CD4-positive, alpha-beta T cell treated with Interleukin-4 for 4 hours (primary cell): ENCODE measurements at regions not wholly inside any gene's neighbourhood (a gene's known extent, or its start where the extent isn't known, plus 50 kb on each side); places are given as distances from the start of the nearest gene placed in this dataset.

ENCODE experiments used
- DNase-seq: peaks from one replicate; pipeline ENCODE4 v3.0.0-alpha.2; 2020

DNA sequence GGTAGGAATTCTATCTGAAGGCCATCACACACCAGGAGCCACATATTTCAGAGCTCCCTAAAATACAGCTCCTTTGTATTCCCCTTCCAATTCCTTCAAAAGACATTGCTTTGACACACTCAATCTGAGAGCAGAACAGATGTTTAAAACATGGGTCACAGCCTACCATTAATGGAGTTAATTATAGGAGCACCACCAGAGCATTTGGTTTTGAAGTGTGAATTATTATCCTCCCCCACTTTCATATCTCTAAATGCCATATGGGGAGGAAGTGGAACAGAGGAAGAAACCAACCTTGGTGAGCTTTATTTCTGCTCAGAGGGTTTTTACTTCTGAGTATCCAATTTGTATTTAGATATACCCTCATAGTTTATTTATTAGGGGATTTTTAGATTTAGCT is 50.7 kb upstream of the TNFRSF21 start:
- no peak for DNase-seq

GRCh38 chr6:47362857-47363461 is 53.3 kb upstream of the TNFRSF21 start:
- DNase-seq, result no peak

DNA sequence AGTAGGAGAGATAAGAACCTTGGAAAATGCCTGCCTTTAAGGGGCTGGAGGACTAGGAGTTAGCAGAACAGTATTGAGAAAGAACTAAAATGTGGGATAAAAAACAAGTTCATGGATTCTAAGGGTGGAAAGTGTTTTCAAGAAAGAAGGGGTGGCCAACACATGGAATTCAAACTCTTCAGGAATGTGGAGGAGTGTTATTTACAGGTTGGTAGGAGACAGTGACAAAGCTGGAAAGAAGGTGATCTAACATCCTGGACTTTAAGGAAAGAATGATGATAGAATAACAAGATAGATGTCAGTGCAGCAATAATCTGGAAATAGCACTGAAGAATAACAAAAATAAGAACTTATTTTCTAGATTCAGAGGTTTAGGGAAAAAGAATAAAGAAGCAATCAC is 54.0 kb upstream of the TNFRSF21 start:
- DNase-seq, result no peak

GRCh38 chr6:47366335-47366890 is 56.7 kb upstream of the TNFRSF21 start:
- DNase-seq, result no peak

- DNase-seq, result no peak
These were observed 61.6 kb upstream of the TNFRSF21 start for GRCh38 chr6:47371139-47371869.

- DNase-seq, result no peak
These were observed 62.2 kb upstream of the TNFRSF21 start for GRCh38 chr6:47371870-47372255.

GRCh38 chr6:47372318-47372717 is 62.6 kb upstream of the TNFRSF21 start:
- no peak for DNase-seq

GRCh38 chr6:47375426-47375825 is 65.7 kb upstream of the TNFRSF21 start:
- no peak for DNase-seq

- DNase-seq, result no peak
These were observed 67.2 kb upstream of the TNFRSF21 start for GRCh38 chr6:47376930-47377329.

DNA sequence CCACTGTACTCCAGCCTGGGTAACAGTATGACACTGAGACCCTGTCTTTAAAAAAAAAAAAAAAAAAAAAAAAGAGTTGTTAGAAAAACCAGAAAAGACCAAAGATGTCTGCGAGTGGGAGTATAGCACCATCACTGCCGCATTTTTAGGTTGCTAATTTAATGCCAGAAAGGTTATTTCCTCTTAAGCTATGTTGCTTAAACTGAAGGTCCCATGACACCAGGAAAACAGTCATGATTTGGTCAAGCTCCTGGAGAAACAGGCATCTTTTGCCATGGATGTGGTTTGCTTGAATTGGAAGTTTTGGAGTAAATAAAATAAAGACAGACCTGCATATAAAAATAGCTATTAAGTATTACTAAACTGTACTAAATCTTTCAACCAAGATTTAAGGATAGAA is 68.3 kb upstream of the TNFRSF21 start:
- no peak for DNase-seq

DNA sequence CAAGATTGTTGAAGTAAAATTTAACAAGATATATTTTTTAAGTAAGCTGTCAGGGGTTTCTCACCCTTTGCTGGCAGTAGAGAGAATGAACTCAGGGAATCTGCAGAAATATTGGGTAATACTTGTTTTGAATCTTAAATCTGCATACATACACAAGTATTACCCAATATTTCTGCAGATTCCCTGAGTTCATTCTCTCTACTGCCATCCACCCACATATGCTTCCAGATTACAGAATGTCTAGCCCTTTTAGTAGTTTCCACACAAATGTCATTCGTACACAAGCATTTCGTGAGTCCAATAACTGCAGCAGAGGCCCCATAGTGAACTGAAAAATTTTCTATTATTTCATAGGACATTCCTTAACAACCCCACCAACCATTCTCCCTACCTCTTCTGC is 69.6 kb upstream of the TNFRSF21 start:
- DNase-seq, result no peak

GRCh38 chr6:47380251-47380650 is 70.5 kb upstream of the TNFRSF21 start:
- no peak for DNase-seq

DNA sequence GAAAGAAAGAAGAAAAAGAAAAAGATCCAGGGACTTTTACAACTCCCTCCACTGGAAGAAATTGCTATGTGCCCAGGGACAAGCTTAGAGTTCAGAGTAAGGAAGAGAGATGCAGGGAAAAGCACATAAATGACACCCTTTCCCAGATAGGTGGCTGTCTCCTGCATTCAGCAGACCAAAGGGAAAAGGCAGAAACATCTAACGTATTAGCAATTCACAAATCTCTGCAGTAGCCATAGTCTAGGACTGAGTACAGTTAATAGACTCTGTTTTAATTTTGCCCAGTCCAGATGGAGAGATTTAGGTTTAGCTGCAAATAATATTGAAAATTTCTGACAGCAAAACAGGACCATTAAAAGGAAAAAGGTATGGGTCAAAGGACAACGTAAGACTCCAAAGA is 71.3 kb upstream of the TNFRSF21 start:
- no peak for DNase-seq

DNA sequence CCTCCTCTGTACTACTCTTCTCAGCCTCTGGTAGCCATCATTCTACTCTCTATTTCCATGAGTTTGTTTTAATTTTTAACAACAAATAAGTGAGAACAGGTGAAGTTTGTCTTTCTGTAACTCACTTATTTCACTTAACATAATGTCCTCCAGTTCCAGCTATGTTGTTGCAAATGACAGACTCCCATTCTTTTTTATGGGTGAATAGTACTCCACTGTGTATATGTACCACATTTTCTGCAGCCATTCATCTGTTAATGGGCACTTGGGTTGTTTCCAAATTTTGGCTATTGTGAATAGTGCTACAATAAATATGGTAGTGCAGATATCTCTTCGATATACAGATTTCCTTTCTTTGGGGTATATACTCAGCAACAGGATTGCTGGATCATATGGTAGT is 73.7 kb upstream of the TNFRSF21 start:
- DNase-seq, result no peak

- DNase-seq, result no peak
These were observed 82.0 kb upstream of the TNFRSF21 start for GRCh38 chr6:47391675-47392074.

GRCh38 chr6:47392251-47392650 is 82.5 kb upstream of the TNFRSF21 start:
- DNase-seq, result no peak

- DNase-seq, result no peak
These were observed 81.1 kb upstream of the CD2AP start for GRCh38 chr6:47396401-47397069.

- DNase-seq, result no peak
These were observed 77.0 kb upstream of the CD2AP start for GRCh38 chr6:47400581-47400980.

- DNase-seq, result no peak
These were observed 75.5 kb upstream of the CD2AP start for GRCh38 chr6:47402081-47402480.

DNA sequence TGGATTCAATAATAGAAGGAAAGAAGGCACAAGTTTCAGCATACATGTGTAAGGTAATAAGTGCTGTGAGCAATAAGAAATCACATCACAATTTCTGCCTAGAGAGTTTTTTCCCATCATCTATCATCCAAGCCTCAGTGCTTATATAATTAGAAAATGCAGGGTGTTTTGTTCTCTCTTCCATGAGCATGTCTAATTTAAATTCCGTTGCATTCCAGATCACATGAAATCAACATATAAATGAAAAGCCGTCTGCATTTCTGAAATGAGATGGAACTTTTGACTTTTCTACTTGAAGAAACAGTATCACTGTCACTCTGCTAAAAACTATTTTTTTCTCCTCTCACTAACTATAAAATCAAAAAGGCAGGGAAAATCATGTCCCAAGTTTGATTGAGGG is 74.5 kb upstream of the CD2AP start:
- no peak for DNase-seq

DNA sequence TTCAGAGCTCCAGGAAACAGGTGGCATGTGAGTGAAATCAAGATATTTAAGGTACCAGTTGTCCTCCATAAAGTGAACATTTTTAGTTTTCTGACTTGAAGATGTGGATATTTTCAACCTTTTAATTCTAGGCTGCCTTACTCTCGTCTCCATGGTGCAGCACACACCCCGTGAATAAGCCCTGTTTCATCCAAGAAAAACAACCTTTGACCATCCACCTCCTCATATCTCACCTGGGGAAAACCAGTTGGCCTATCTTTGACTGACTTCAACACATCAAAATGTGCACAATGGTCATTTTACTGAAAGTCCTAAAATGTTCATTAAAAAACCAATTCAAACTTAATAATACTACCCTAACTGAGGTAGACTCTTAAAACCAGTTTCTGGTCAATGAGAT is 73.8 kb upstream of the CD2AP start:
- DNase-seq, result no peak

DNA sequence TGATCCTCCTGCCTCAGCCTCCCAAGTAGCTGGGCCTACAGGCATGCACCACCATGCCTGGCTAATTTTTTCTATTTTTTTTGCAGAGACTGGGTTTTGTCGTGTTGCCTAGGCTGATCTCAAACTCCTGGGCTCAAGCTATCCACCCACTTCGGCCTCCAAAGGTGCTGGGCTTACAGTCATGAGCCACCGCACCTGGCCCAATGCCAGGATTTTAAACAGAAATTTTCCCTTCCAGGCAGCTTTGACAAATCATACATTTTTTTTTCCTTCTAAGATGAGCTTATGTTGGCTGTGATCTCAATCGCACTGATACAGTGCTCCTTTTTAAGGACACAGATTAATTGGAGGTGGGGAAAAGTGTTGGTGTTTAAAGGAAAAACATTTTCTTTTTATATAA is 73.2 kb upstream of the CD2AP start:
- DNase-seq, result no peak

DNA sequence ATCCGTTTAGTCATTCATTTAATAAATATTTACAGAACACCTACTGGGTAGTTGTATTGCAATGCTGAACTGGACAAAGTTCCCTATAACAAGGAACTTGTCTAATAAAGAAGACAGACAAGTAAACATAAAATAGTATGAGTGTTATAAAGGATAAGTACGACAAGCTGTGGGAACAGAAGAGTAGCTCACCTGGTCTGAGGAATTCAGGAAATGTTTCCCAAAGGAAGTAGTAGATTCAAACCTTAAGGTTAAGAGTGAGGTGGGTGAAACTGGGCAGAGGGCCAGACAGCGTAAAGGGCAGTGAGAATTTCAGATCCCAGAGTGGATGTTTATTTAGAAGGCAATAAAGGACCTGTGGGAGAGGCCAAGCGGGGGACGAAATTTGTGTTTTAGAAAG is 72.3 kb upstream of the CD2AP start:
- DNase-seq, result no peak
